Tibial nerve (tissue), 4 donors: ENCODE measurements at regions not wholly inside any gene's neighbourhood (a gene's known extent, or its start where the extent isn't known, plus 50 kb on each side); places are given as distances from the start of the nearest gene placed in this dataset.

ENCODE experiments used
- CTCF ChIP-seq, 5 experiments: fragments of 200-600 bp in 3 of 5; fragments of 450-650 bp in 2 of 5; sonication (generic) in 3 of 5; IDR thresholded peaks; one replicate each; pipeline ENCODE4 v1.5.1; 2016 to 2019; ENCODE audit warnings: antibody characterized with exemption in 5 of 5, mild to moderate bottlenecking in 3 of 5, moderate library complexity in 2 of 5
- EP300 ChIP-seq, 2 donors: sonication (generic); formaldehyde crosslinking; IDR thresholded peaks; one replicate each; pipeline ENCODE4 v1.6.1; 2017; ENCODE audit warnings: antibody characterized with exemption in 2 of 2, mild to moderate bottlenecking in 1 of 2
- POLR2A ChIP-seq, 2 donors: fragments of 450-650 bp; IDR thresholded peaks; one replicate each; pipeline ENCODE4 v1.6.1; 2017; ENCODE audit warnings: antibody characterized with exemption in 2 of 2, mild to moderate bottlenecking in 2 of 2, moderate library complexity in 2 of 2

- TF ChIP-seq CTCF (IDR thresholded peaks at IDR 0.05) (no peak), POLR2A (IDR thresholded peaks at IDR 0.05) (no peak), EP300 (IDR thresholded peaks at IDR 0.05) (no peak)
These were observed 574.3 kb downstream of the LRRC70 start for GRCh38 chr5:63152871-63153270.
